ENCODE measurements at regions not wholly inside any gene's neighbourhood (a gene's known extent, or its start where the extent isn't known, plus 50 kb on each side); places are given as distances from the start of the nearest gene placed in this dataset.

- Histone ChIP-seq H3K9ac (ENCODE audit: low read length) (no peak overlapping the region), H3K36me3 (ENCODE audit: control insufficient read depth in 1 of 2, insufficient read depth in 2 of 2, low read length in 2 of 2) (no peaks in the 10 kb centered on the region), H3K9me3 (ENCODE audit: control insufficient read depth in 1 of 2, insufficient read depth in 1 of 2, low read depth in 1 of 2, low read length in 2 of 2) (no peaks in the 10 kb centered on the region), H3K79me2 (ENCODE audit: insufficient read depth, low read length) (no peaks in the 10 kb centered on the region), H3K4me1 (ENCODE audit: control insufficient read depth in 1 of 2, insufficient read depth in 2 of 2, low read length in 2 of 2) (no peaks in the 10 kb centered on the region), H3K9me2 (ENCODE audit: insufficient read depth) (no peaks in the 10 kb centered on the region), H2AFZ (ENCODE audit: low read depth, low read length, poor library complexity, severe bottlenecking) (no peak overlapping the region), H4K20me1 (ENCODE audit: insufficient read depth) (no peaks in the 10 kb centered on the region), H3K27ac (ENCODE audit: low read depth, low read length) (no peak overlapping the region), H3K4me2 (ENCODE audit: low read length) (no peak overlapping the region), H3K4me3 (replicated peaks in 1 of 2; ENCODE audit: low read depth in 1 of 2, low read length in 2 of 2) (no peak overlapping the region), H3K27me3 (ENCODE audit: insufficient read depth, low read length) (peaks cover 16% of the 10 kb centered on the region)
- ChIA-PET POLR2A (no interaction called here), CTCF (no interaction called here), RAD21 (ENCODE audit: low non-redundant PET in 1 of 2, low total read pairs in 2 of 2, uncharacterized antibody in 2 of 2, unreplicated experiment in 2 of 2) (no interaction called here)
- ATAC-seq, result no peak
- intact Hi-C loops (cut with micrococcal nuclease), result no loop called here
- no TSS peak for BruUV-seq (replicated peaks)
- TF ChIP-seq ZFX (IDR thresholded peaks at IDR 0.05), result no peak
- TF ChIP-seq CBX3 (IDR thresholded peaks at IDR 0.05; ENCODE audit: low read depth), result no peak
- TF ChIP-seq MAX (IDR thresholded peaks at IDR 0.05), result no peak
- no peak for TF ChIP-seq SRF (IDR thresholded peaks at IDR 0.05; ENCODE audit: low read depth)
- TF ChIP-seq EZH2phosphoT487 (IDR thresholded peaks at IDR 0.05; ENCODE audit: borderline replicate concordance), result no peak
- TF ChIP-seq EGR1 (IDR thresholded peaks at IDR 0.05; ENCODE audit: low read depth), result no peak
- TF ChIP-seq SP1 (IDR thresholded peaks at IDR 0.05; ENCODE audit: low read depth), result no peak
- no peak for TF ChIP-seq ATF3 (IDR thresholded peaks at IDR 0.05)
- no peak for TF ChIP-seq JUND (IDR thresholded peaks at IDR 0.05)
- TF ChIP-seq CTCF (IDR thresholded peaks at IDR 0.05 in 2 of 3, conservative IDR thresholded peaks at IDR 0.05 in 1 of 3; ENCODE audit: borderline replicate concordance in 1 of 3, insufficient read depth in 1 of 3, low read depth in 2 of 3, low read length in 2 of 3), result no peak
- TF ChIP-seq ZBTB33 (IDR thresholded peaks at IDR 0.05; ENCODE audit: extremely low read depth, insufficient replicate concordance, low read length), result no peak
- no peak for TF ChIP-seq CEBPB (IDR thresholded peaks at IDR 0.05; ENCODE audit: low read depth)
- TF ChIP-seq EZH2 (IDR thresholded peaks at IDR 0.05), result no peak
- no peak for TF ChIP-seq TCF7L2 (IDR thresholded peaks at IDR 0.05; ENCODE audit: borderline replicate concordance, extremely low read depth, insufficient read depth, insufficient read length)
- no peak for TF ChIP-seq REST (IDR thresholded peaks at IDR 0.05; ENCODE audit: low read depth)
- TF ChIP-seq YY1 (IDR thresholded peaks at IDR 0.05; ENCODE audit: extremely low read depth, insufficient replicate concordance, low read depth, low read length), result no peak
- TF ChIP-seq POLR2AphosphoS5 (IDR thresholded peaks at IDR 0.05; ENCODE audit: low read depth, low read length), result no peak
- TF ChIP-seq RAD21 (IDR thresholded peaks at IDR 0.05; ENCODE audit: low read depth), result no peak
- TF ChIP-seq FOSL1 (IDR thresholded peaks at IDR 0.05; ENCODE audit: low read depth), result no peak
- no peak for TF ChIP-seq ZNF274 (IDR thresholded peaks at IDR 0.05; ENCODE audit: low read depth, low read length)
- no peak for DNase-seq (ENCODE audit: low read depth, low spot score)
Observed at GRCh38 chr6:156344491-156344890, 432.7 kb upstream of the ARID1B start.
